BJ (cell line): ENCODE measurements at regions not wholly inside any gene's neighbourhood (a gene's known extent, or its start where the extent isn't known, plus 50 kb on each side); places are given as distances from the start of the nearest gene placed in this dataset.

Source experiments
- CTCF ChIA-PET: fragments of 350-600 bp; formaldehyde crosslinking; extraction: SDS; loops from one replicate; lab custom pipeline; 2021; ENCODE audit warnings: antibody characterized with exemption, inconsistent platforms; lab: Yijun Ruan, JAX
- POLR2A ChIA-PET: fragments of 300-600 bp; sonication (Branson Sonifier 250); formaldehyde crosslinking; extraction: SDS; loops from one replicate; lab custom pipeline; 2021; ENCODE audit warnings: antibody characterized with exemption; lab: Charles Lee
- DNase-seq: peaks from one replicate; pipeline ENCODE4 v3.0.0-alpha.2; 2011; ENCODE audit warnings: low read depth
- H3K27me3 ChIP-seq: 2 replicates; pipeline ENCODE4 v1.6.0; 2011; ENCODE audit warnings: low read length; ENCODE audit not compliant: control insufficient read depth, insufficient read depth
- H3K36me3 ChIP-seq: 2 replicates; pipeline ENCODE4 v1.5.1; 2011; ENCODE audit warnings: low read length; ENCODE audit not compliant: control insufficient read depth, insufficient read depth
- H3K4me3 ChIP-seq: 2 replicates; pipeline ENCODE4 v1.5.1; 2011; ENCODE audit warnings: low read depth, mild to moderate bottlenecking, control low read depth, low read length
- CTCF ChIP-seq: IDR thresholded peaks from 2 replicates; pipeline ENCODE4 v1.5.1; 2011; ENCODE audit warnings: low read depth, mild to moderate bottlenecking, control low read depth, inconsistent platforms, low read length, moderate library complexity; ENCODE audit not compliant: insufficient read depth

- no peak for DNase-seq
Observed at GRCh38 chr21:24716281-24716918, 890.9 kb downstream of the MRPL39 start.

GRCh38 chr21:24714646-24715200 lies 892.6 kb downstream of the MRPL39 start:
- Histone ChIP-seq H3K36me3 (no peaks in the 10 kb centered on the region), H3K4me3 (no peak overlapping the region), H3K27me3 (no peaks in the 10 kb centered on the region)
- POLR2A ChIA-PET: no interaction called here
- CTCF ChIA-PET: no interaction called here
- DNase-seq: no peak
- no peak for TF ChIP-seq CTCF

More at GRCh38 chr21:24716281-24716918, 890.9 kb downstream of the MRPL39 start:
- TF ChIP-seq CTCF: no peak
- ChIA-PET POLR2A (no interaction called here), CTCF (no interaction called here)
- no peaks in the 10 kb centered on the region for H3K36me3 ChIP-seq
- H3K27me3 ChIP-seq: no peaks in the 10 kb centered on the region
- H3K4me3 ChIP-seq: no peak overlapping the region

- Histone ChIP-seq H3K27me3 (no peaks in the 10 kb centered on the region), H3K36me3 (no peaks in the 10 kb centered on the region), H3K4me3 (no peak overlapping the region)
- no peak for TF ChIP-seq CTCF
- ChIA-PET POLR2A (no interaction called here), CTCF (no interaction called here)
- no peak for DNase-seq
Observed at GRCh38 chr21:24705201-24705600, 902.1 kb downstream of the MRPL39 start.

- Histone ChIP-seq H3K36me3 (no peaks in the 10 kb centered on the region), H3K27me3 (no peaks in the 10 kb centered on the region), H3K4me3 (no peak overlapping the region)
- ChIA-PET CTCF (no interaction called here), POLR2A (no interaction called here)
- DNase-seq: no peak
- TF ChIP-seq CTCF: no peak
Observed at GRCh38 chr21:24693779-24694178, 913.5 kb downstream of the MRPL39 start.

- H3K27me3 ChIP-seq: no peaks in the 10 kb centered on the region
- ChIA-PET POLR2A (no interaction called here), CTCF (no interaction called here)
- H3K4me3 ChIP-seq: no peak overlapping the region
- no peak for DNase-seq
- TF ChIP-seq CTCF: no peak
- H3K36me3 ChIP-seq: no peaks in the 10 kb centered on the region
Observed at GRCh38 chr21:24681456-24681855, 925.8 kb downstream of the MRPL39 start.
